SK-N-SH (cell line): ENCODE measurements at regions not wholly inside any gene's neighbourhood (a gene's known extent, or its start where the extent isn't known, plus 50 kb on each side); places are given as distances from the start of the nearest gene placed in this dataset.

ENCODE experiments used
- CTCF ChIA-PET: fragments of 300-600, 350-600 bp; formaldehyde crosslinking; extraction: SDS; loops from one replicate; lab custom pipeline; 2021; lab: Yijun Ruan, JAX
- POLR2A ChIA-PET: fragments of 350-600 bp; sonication (Branson Sonifier 250); formaldehyde crosslinking; extraction: SDS; loops from one replicate; lab custom pipeline; 2020; ENCODE audit warnings: antibody characterized with exemption, inconsistent platforms; lab: Yijun Ruan, JAX
- DNase-seq: peaks from one replicate; pipeline ENCODE4 v3.0.0; 2012
- H2AFZ ChIP-seq: fragments of 200-600 bp; sonication (generic); 2 replicates; pipeline ENCODE4 v1.8.1; 2016; ENCODE audit warnings: antibody characterized with exemption, mild to moderate bottlenecking, low read depth
- H3F3A ChIP-seq: fragments of 200-600 bp; sonication (generic); replicated peaks from 2 replicates; pipeline ENCODE3; 2016; ENCODE audit warnings: antibody characterized with exemption, mild to moderate bottlenecking; ENCODE audit not compliant: insufficient read depth
- H3K27ac ChIP-seq, 2 experiments: fragments of 200-500 bp in 1 of 2; fragments of 200-600 bp in 1 of 2; sonication (Bioruptor generic) in 1 of 2; sonication (generic), shearing (Covaris generic) in 1 of 2; 2 replicates each; pipeline versions ENCODE4 v1.5.1 to v1.6.1; 2014 to 2016; ENCODE audit warnings: low read depth in 2 of 2, inconsistent platforms in 1 of 2, low read length in 1 of 2, mild to moderate bottlenecking in 1 of 2, mixed read lengths in 1 of 2
- H3K27me3 ChIP-seq: fragments of 200-600 bp; sonication (generic), shearing (Covaris generic); 2 replicates; pipeline ENCODE4 v1.6.1; 2016; ENCODE audit warnings: mixed run types; ENCODE audit not compliant: insufficient read depth
- H3K36me3 ChIP-seq, 2 experiments: fragments of 200-500 bp in 1 of 2; fragments of 200-600 bp in 1 of 2; sonication (Bioruptor generic) in 1 of 2; sonication (generic) in 1 of 2; replicated peaks in 1 of 2; 2 replicates each; pipeline versions ENCODE3 to v1.5.1; 2014 to 2016; ENCODE audit warnings: low read length in 1 of 2, mild to moderate bottlenecking in 1 of 2; ENCODE audit not compliant: insufficient read depth in 2 of 2, control insufficient read depth in 1 of 2
- H3K4me1 ChIP-seq, 2 experiments: fragments of 200-500 bp in 1 of 2; fragments of 200-600 bp in 1 of 2; sonication (Bioruptor generic) in 1 of 2; sonication (generic), shearing (Covaris generic) in 1 of 2; 2 replicates each; pipeline versions ENCODE4 v1.5.1 to v1.6.1; 2014 to 2016; ENCODE audit warnings: low read depth in 1 of 2, low read length in 1 of 2, mixed run types in 1 of 2; ENCODE audit not compliant: insufficient read depth in 2 of 2, control insufficient read depth in 1 of 2
- H3K4me2 ChIP-seq: fragments of 200-600 bp; sonication (generic), shearing (Covaris generic); 2 replicates; pipeline ENCODE4 v1.6.1; 2017; ENCODE audit warnings: mixed run types
- H3K4me3 ChIP-seq, 2 experiments: fragments of 200-500 bp in 1 of 2; fragments of 200-600 bp in 1 of 2; sonication (Bioruptor generic) in 1 of 2; sonication (generic), shearing (Covaris generic) in 1 of 2; 2 replicates each; pipeline versions ENCODE4 v1.5.1 to v1.8.1; 2014 to 2016; ENCODE audit warnings: low read depth in 2 of 2, inconsistent platforms in 1 of 2, low read length in 1 of 2, mild to moderate bottlenecking in 1 of 2, mixed read lengths in 1 of 2, moderate library complexity in 1 of 2
- H3K79me2 ChIP-seq: fragments of 200-600 bp; sonication (generic); 2 replicates; pipeline ENCODE4 v1.8.1; 2017; ENCODE audit warnings: mild to moderate bottlenecking; ENCODE audit not compliant: insufficient read depth
- H3K9ac ChIP-seq: fragments of 200-600 bp; sonication (generic); 2 replicates; pipeline ENCODE4 v1.6.1; 2017; ENCODE audit warnings: mixed run types
- H3K9me2 ChIP-seq: fragments of 200-600 bp; sonication (generic); 2 replicates; pipeline ENCODE4 v1.6.1; 2017; ENCODE audit warnings: mixed run types
- H3K9me3 ChIP-seq: fragments of 200-600 bp; sonication (generic); 2 replicates; pipeline ENCODE4 v1.6.1; 2017; ENCODE audit warnings: mixed run types, mild to moderate bottlenecking, moderate library complexity
- H4K20me1 ChIP-seq: fragments of 200-600 bp; sonication (generic); 2 replicates; pipeline ENCODE4 v1.6.1; 2017; ENCODE audit warnings: mild to moderate bottlenecking, mixed run types; ENCODE audit not compliant: insufficient read depth
- CHD2 ChIP-seq: fragments of 150-350 bp; IDR thresholded peaks from 2 replicates; pipeline ENCODE4 v1.6.1; 2018; ENCODE audit warnings: low read length; ENCODE audit not compliant: partially characterized antibody
- ELF1 ChIP-seq: IDR thresholded peaks from 2 replicates; pipeline ENCODE4 v1.4.0; 2012
- EZH2phosphoT487 ChIP-seq: fragments of 200-600 bp; sonication (generic); IDR thresholded peaks from 2 replicates; pipeline ENCODE4 v1.6.1; 2017; ENCODE audit warnings: low read depth, mixed run types, mild to moderate bottlenecking, antibody characterized with exemption, moderate library complexity, borderline replicate concordance
- FOSL2 ChIP-seq: IDR thresholded peaks from 2 replicates; pipeline ENCODE4 v1.4.0; 2012; ENCODE audit warnings: low read depth, mild to moderate bottlenecking, moderate library complexity, borderline replicate concordance
- FOXJ3 ChIP-seq: sonication (generic); formaldehyde crosslinking; IDR thresholded peaks from 2 replicates; pipeline ENCODE4 v1.5.1; 2020; ENCODE audit warnings: mild to moderate bottlenecking, missing genetic modification reagents
- GABPA ChIP-seq: IDR thresholded peaks from 2 replicates; pipeline ENCODE4 v1.4.0; 2012; ENCODE audit warnings: low read depth, mild to moderate bottlenecking
- GATA2 ChIP-seq: sonication (generic); formaldehyde crosslinking; IDR thresholded peaks from 2 replicates; pipeline ENCODE4 v1.5.0; 2020; ENCODE audit warnings: mild to moderate bottlenecking, missing genetic modification reagents
- IRF3 ChIP-seq: fragments of 150-350 bp; IDR thresholded peaks from 2 replicates; pipeline ENCODE4 v1.6.1; 2016; ENCODE audit warnings: mild to moderate bottlenecking, low read depth, low read length
- MAX ChIP-seq: IDR thresholded peaks from 2 replicates; pipeline ENCODE4 v1.4.0; 2012; ENCODE audit warnings: low read depth
- MEF2A ChIP-seq: IDR thresholded peaks from 2 replicates; pipeline ENCODE4 v1.4.0; 2012; ENCODE audit warnings: low read depth, borderline replicate concordance
- NFIC ChIP-seq: IDR thresholded peaks from 2 replicates; pipeline ENCODE4 v1.4.0; 2012; ENCODE audit warnings: borderline replicate concordance
- RAD21 ChIP-seq: IDR thresholded peaks from 2 replicates; pipeline ENCODE4 v1.6.1; 2012; ENCODE audit warnings: mild to moderate bottlenecking, low read length
- RXRA ChIP-seq: IDR thresholded peaks from 2 replicates; pipeline ENCODE4 v1.4.0; 2012; ENCODE audit warnings: low read depth, mild to moderate bottlenecking, borderline replicate concordance
- SIN3A ChIP-seq: IDR thresholded peaks from 2 replicates; pipeline ENCODE4 v1.6.1; 2012; ENCODE audit warnings: low read depth, mild to moderate bottlenecking, low read length, moderate library complexity, borderline replicate concordance
- SMC3 ChIP-seq: IDR thresholded peaks from 2 replicates; pipeline ENCODE4 v1.6.1; 2012; ENCODE audit warnings: low read depth, low read length, improper control_type of control experiment
- TAF1 ChIP-seq: IDR thresholded peaks from 2 replicates; pipeline ENCODE4 v1.6.1; 2012; ENCODE audit warnings: low read depth, mild to moderate bottlenecking, low read length, moderate library complexity, borderline replicate concordance
- TEAD4 ChIP-seq: IDR thresholded peaks from 2 replicates; pipeline ENCODE4 v1.4.0; 2012; ENCODE audit warnings: mild to moderate bottlenecking, borderline replicate concordance; ENCODE audit not compliant: insufficient read depth
- USF1 ChIP-seq: IDR thresholded peaks from 2 replicates; pipeline ENCODE4 v1.4.0; 2012; ENCODE audit warnings: low read depth, borderline replicate concordance
- WGBS: methylation state at CpG from one replicate; pipeline ENCODE4 v1.1.6; 2017; ENCODE audit warnings: low lambda C conversion rate; 5-methylcytosine and 5-hydroxymethylcytosine counted together

- CTCF ChIA-PET = no interaction called here
- 35% methylated on average over 3 of the region's 3 CpGs for WGBS
Observed at GRCh38 chr10:108840944-108841343, 1082.4 kb downstream of the XPNPEP1 start.

GRCh38 chr10:108836362-108836761 lies 1086.9 kb downstream of the XPNPEP1 start:
- POLR2A ChIA-PET = no interaction called here
- 70% methylated on average over 5 of the region's 5 CpGs for WGBS
- no peak overlapping the region for H3K9ac ChIP-seq

More at GRCh38 chr10:108840944-108841343, 1082.4 kb downstream of the XPNPEP1 start:
- no peaks in the 10 kb centered on the region for H4K20me1 ChIP-seq
- no peaks in the 10 kb centered on the region for H3K79me2 ChIP-seq
- POLR2A ChIA-PET = no interaction called here
- H3F3A ChIP-seq = no peaks in the 10 kb centered on the region
- no peaks in the 10 kb centered on the region for H3K9me2 ChIP-seq
- DNase-seq = no peak
- H2AFZ ChIP-seq = no peak overlapping the region
- H3K4me1 ChIP-seq = no peaks in the 10 kb centered on the region; a peak in 2 of 4 replicates
- no peak overlapping the region for H3K9ac ChIP-seq
- H3K36me3 ChIP-seq = no peaks in the 10 kb centered on the region
- no peak overlapping the region for H3K27ac ChIP-seq
- no peak overlapping the region for H3K4me3 ChIP-seq
- H3K27me3 ChIP-seq = no peaks in the 10 kb centered on the region
- TF ChIP-seq GATA2 (peak; percentile 82), RXRA (no peak)
- TF ChIP-seq, all 33 proteins: peak for 1
- Histone ChIP-seq H3K9me3 (no peaks in the 10 kb centered on the region), H3K4me2 (no peak overlapping the region)

More at GRCh38 chr10:108836362-108836761, 1086.9 kb downstream of the XPNPEP1 start:
- H3K36me3 ChIP-seq = no peaks in the 10 kb centered on the region
- H3F3A ChIP-seq = no peaks in the 10 kb centered on the region
- no peak for TF ChIP-seq FOSL2
- no peak for TF ChIP-seq RAD21
- no peak for TF ChIP-seq MAX
- no peak for TF ChIP-seq ELF1
- TF ChIP-seq CHD2 = no peak
- no peak for TF ChIP-seq GATA2
- TF ChIP-seq USF1 = no peak
- no peak for TF ChIP-seq TEAD4
- no peak for TF ChIP-seq TAF1
- TF ChIP-seq MEF2A = no peak
- no peak for TF ChIP-seq SIN3A
- no peak for TF ChIP-seq SMC3
- TF ChIP-seq FOXJ3 (CRISPR knock-in tag) = no peak
- TF ChIP-seq EZH2phosphoT487 = no peak
- TF ChIP-seq NFIC = no peak
- TF ChIP-seq IRF3 = no peak
- TF ChIP-seq GABPA = no peak
- no peak overlapping the region for H3K27ac ChIP-seq
- no peaks in the 10 kb centered on the region for H3K79me2 ChIP-seq
- DNase-seq = no peak
- CTCF ChIA-PET = no interaction called here
- H3K4me1 ChIP-seq = no peaks in the 10 kb centered on the region; a peak in 2 of 4 replicates
- no peaks in the 10 kb centered on the region for H3K27me3 ChIP-seq
- H3K9me2 ChIP-seq = no peaks in the 10 kb centered on the region
- H3K4me2 ChIP-seq = no peak overlapping the region
- H2AFZ ChIP-seq = no peak overlapping the region
- no peaks in the 10 kb centered on the region for H4K20me1 ChIP-seq
- H3K9me3 ChIP-seq = no peaks in the 10 kb centered on the region
- H3K4me3 ChIP-seq = no peak overlapping the region
